ENCODE measurements at regions not wholly inside any gene's neighbourhood (a gene's known extent, or its start where the extent isn't known, plus 50 kb on each side); places are given as distances from the start of the nearest gene placed in this dataset.

GRCh38 chr20:41697861-41698559 lies 79.8 kb upstream of the CHD6 start:
- no peak overlapping the region for H2BK5ac ChIP-seq (ENCODE audit: low read depth, low read length)
- no peak overlapping the region for H2AK5ac ChIP-seq (ENCODE audit: low read depth, low read length)
- no peak for TF ChIP-seq KDM1A (IDR thresholded peaks at IDR 0.05; ENCODE audit: borderline replicate concordance, low read length)
- TF ChIP-seq MAX (IDR thresholded peaks at IDR 0.05), result no peak
- no peak for TF ChIP-seq SRF (IDR thresholded peaks at IDR 0.05; ENCODE audit: low read depth, low read length)
- TF ChIP-seq RAD21 (IDR thresholded peaks at IDR 0.05 in 1 of 2, conservative IDR thresholded peaks at IDR 0.05 in 1 of 2; ENCODE audit: low read depth in 2 of 2, low read length in 2 of 2), result peak; percentile 69 to 78
- TF ChIP-seq NANOG (IDR thresholded peaks at IDR 0.05; ENCODE audit: insufficient read depth, low read depth, low read length, poor library complexity, severe bottlenecking), result no peak
- no peak for TF ChIP-seq TCF12 (IDR thresholded peaks at IDR 0.05; ENCODE audit: low read depth, low read length)
- peak; percentile 33; the same call in 1 of the 2 replicates for TF ChIP-seq CEBPB (IDR thresholded peaks at IDR 0.05; ENCODE audit: low read depth, low read length)
- TF ChIP-seq GABPA (IDR thresholded peaks at IDR 0.05; ENCODE audit: borderline replicate concordance, insufficient read depth, low read length), result no peak
- TF ChIP-seq CBX5 (IDR thresholded peaks at IDR 0.05; ENCODE audit: low read depth, low read length), result no peak
- TF ChIP-seq CTCF (IDR thresholded peaks at IDR 0.05; ENCODE audit: control extremely low read depth in 1 of 3, insufficient read depth in 1 of 3, low read depth in 1 of 3, low read length in 3 of 3), result peak in 2 of 3 experiments; percentile 68 to 73; a peak in 3 of 4 replicates
- no peak overlapping the region for H3K4ac ChIP-seq (replicated peaks; ENCODE audit: insufficient read length, low read depth, low read length)
- H3K18ac ChIP-seq (ENCODE audit: extremely low read depth, low read length), result no peak overlapping the region
- no peak overlapping the region for H3K4me3 ChIP-seq (ENCODE audit: extremely low read depth in 1 of 4, insufficient read depth in 2 of 4, low read depth in 3 of 4, low read length in 4 of 4)
- no peak overlapping the region for H2BK20ac ChIP-seq (ENCODE audit: low read length)
- ChIA-PET CTCF (ENCODE audit: partially characterized antibody) (interaction anchor here (0.7 to 3.1 kb wide), 19 partner anchors 8 to 278 kb away, joined by 3 to 22 read pairs (median 4); no protein-coding TSS in a partner anchor), POLR2A (ENCODE audit: partially characterized antibody) (no interaction called here)
- H4K20me1 ChIP-seq (replicated peaks in 1 of 2; ENCODE audit: control insufficient read depth in 1 of 2, insufficient read depth in 2 of 2, low read length in 2 of 2), result no peaks in the 10 kb centered on the region
- H4K91ac ChIP-seq (replicated peaks; ENCODE audit: insufficient read length, low read length), result no peak overlapping the region
- H3K9me3 ChIP-seq (ENCODE audit: insufficient read depth in 2 of 2, low read depth in 1 of 2, low read length in 1 of 2), result no peaks in the 10 kb centered on the region
- H2AFZ ChIP-seq (ENCODE audit: low read length), result no peak overlapping the region
- no peak overlapping the region for H3K27ac ChIP-seq (ENCODE audit: low read depth, low read length)
- no peak overlapping the region for H2BK120ac ChIP-seq (replicated peaks; ENCODE audit: low read depth, low read length)
- FAIRE-seq (peak; percentile 28), DNase-seq (ENCODE audit: low read depth in 1 of 2, low spot score in 2 of 2) (no peak)
- no peak overlapping the region for H2BK12ac ChIP-seq (ENCODE audit: low read depth, low read length)
- H3K23ac ChIP-seq (ENCODE audit: insufficient read length), result no peak overlapping the region
- H4K8ac ChIP-seq (ENCODE audit: extremely low read depth, insufficient read depth, low read length), result no peak overlapping the region
- H3K14ac ChIP-seq (ENCODE audit: insufficient read length), result no peak overlapping the region
- 79% methylated on average over 6 of the region's 6 CpGs; no CpG with 5 or more reads in 1 of the 2 experiments for WGBS, 2 experiments (ENCODE audit: extremely low coverage in 1 of 2, insufficient coverage in 1 of 2, insufficient read length in 1 of 2, insufficient replicate concordance in 2 of 2, low coverage in 1 of 2, low lambda C conversion rate in 2 of 2, missing lambda C conversion rate in 1 of 2)
- no peaks in the 10 kb centered on the region for H3K79me1 ChIP-seq (ENCODE audit: low read depth, low read length)
- no peak overlapping the region for H3K56ac ChIP-seq (replicated peaks; ENCODE audit: insufficient read length, low read depth, low read length)
- no peak overlapping the region for H3K4me2 ChIP-seq (ENCODE audit: insufficient read depth in 1 of 2, low read depth in 2 of 2, low read length in 2 of 2)
- H2BK15ac ChIP-seq (ENCODE audit: low read length), result no peak overlapping the region
- peaks cover 3% of the 10 kb centered on the region; the same call in 1 of the 2 replicates for H3K23me2 ChIP-seq (ENCODE audit: low read depth, low read length)
- H3K4me1 ChIP-seq (replicated peaks in 1 of 4; ENCODE audit: control insufficient read depth in 3 of 4, insufficient read depth in 4 of 4, low read length in 3 of 4), result peaks cover 0 to 5% (median 4%) of the 10 kb centered on the region in 4 experiments; a peak in 3 of 7 replicates
- H3K79me2 ChIP-seq (ENCODE audit: control insufficient read depth in 1 of 2, insufficient read depth in 2 of 2, low read length in 2 of 2), result no peaks in the 10 kb centered on the region
- no peaks in the 10 kb centered on the region for H3K27me3 ChIP-seq (replicated peaks in 1 of 4; ENCODE audit: control insufficient read depth in 3 of 4, extremely low read depth in 1 of 4, insufficient read depth in 3 of 4, low read length in 3 of 4)
- H3K9ac ChIP-seq (replicated peaks in 1 of 4; ENCODE audit: extremely low read depth in 1 of 4, low read depth in 3 of 4, low read length in 3 of 4), result no peak overlapping the region
- no peak overlapping the region for H4K5ac ChIP-seq (ENCODE audit: insufficient read length, low read depth, low read length)
- H3K36me3 ChIP-seq (ENCODE audit: control insufficient read depth in 2 of 4, insufficient read depth in 4 of 4, low read length in 3 of 4), result no peaks in the 10 kb centered on the region

Measured in H1 (cell line).